ENCODE measurements at regions not wholly inside any gene's neighbourhood (a gene's known extent, or its start where the extent isn't known, plus 50 kb on each side); places are given as distances from the start of the nearest gene placed in this dataset.

DNA sequence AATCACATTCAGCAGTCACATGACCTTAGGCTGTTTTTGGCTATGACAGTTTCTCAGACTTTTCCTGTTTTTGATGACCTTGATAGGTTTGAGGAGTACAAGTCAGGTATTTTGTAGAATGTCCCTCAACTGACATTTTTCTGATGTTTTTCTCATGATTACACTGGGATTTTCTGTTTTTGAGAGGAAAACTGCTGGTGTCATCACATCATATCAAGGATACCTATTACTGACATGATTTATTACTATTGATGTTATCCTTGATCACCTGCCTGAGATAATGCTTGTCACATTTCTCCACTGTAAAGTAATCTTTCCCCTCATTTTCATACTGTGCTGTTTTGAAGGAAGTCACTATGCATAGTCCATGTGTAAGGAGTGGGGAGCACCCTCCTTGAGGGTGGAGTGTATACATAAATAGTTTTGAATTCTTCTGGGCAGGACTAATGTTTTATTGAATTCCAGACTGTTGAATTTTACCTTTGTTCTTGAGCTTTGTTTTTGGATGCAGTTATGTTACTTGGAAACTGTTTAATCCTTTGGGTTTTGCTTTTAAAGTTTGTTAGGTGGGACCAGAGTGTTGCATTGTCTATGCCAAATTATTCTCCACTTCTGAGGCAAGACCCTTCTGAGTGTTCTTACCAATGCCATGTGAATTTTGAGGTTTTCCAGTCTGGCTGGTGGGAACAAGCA, 444.5 kb upstream of the FAR2 start:
- Histone ChIP-seq H3K4me3 (ENCODE audit: low read length in 2 of 2) (no peak overlapping the region), H3K27me3 (ENCODE audit: control insufficient read depth in 2 of 2, insufficient read depth in 1 of 2, low read length in 1 of 2) (no peaks in the 10 kb centered on the region), H3K9me3 (ENCODE audit: control insufficient read depth in 2 of 2, insufficient read depth in 1 of 2, low read length in 1 of 2) (no peaks in the 10 kb centered on the region), H3K27ac (ENCODE audit: low read depth in 1 of 2, low read length in 1 of 2) (no peak overlapping the region), H3K4me1 (ENCODE audit: control insufficient read depth in 2 of 2, insufficient read depth in 2 of 2, low read length in 2 of 2) (no peaks in the 10 kb centered on the region), H3K36me3 (ENCODE audit: control insufficient read depth in 2 of 2, insufficient read depth in 2 of 2, low read length in 1 of 2) (no peaks in the 10 kb centered on the region)
- no peak for DNase-seq (ENCODE audit: low read depth in 6 of 9, low spot score in 9 of 9)

DNA sequence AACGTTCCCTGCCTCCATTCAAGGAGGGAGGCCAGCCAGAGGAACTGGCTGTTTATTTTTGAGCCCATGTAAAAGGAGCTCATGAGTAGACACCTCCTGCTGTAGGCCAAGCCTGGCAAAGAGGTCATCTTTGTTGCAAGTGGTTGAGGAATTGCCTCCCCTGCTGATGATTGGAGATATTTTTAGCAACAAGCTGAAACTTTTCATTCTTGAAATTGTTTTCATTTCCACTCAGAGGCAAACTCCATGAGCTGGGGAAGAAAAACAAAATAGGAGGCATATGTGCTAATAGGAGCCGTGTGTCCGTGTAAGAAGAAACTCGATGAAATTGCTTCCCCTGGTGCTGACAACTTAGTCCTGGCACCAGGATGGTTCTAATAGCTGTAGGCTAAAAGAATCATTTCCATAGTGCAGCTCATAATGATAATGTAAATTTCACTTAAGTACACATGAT, 440.1 kb upstream of the FAR2 start:
- no peaks in the 10 kb centered on the region for H3K9me3 ChIP-seq (ENCODE audit: control insufficient read depth in 2 of 2, insufficient read depth in 1 of 2, low read length in 1 of 2)
- no peaks in the 10 kb centered on the region for H3K36me3 ChIP-seq (ENCODE audit: control insufficient read depth in 2 of 2, insufficient read depth in 2 of 2, low read length in 1 of 2)
- WGBS: 84% methylated on average over 4 of the region's 4 CpGs
- H3K4me3 ChIP-seq (ENCODE audit: low read length in 2 of 2): no peak overlapping the region
- H3K27ac ChIP-seq (ENCODE audit: low read depth in 1 of 2, low read length in 1 of 2): no peak overlapping the region
- H3K4me1 ChIP-seq (ENCODE audit: control insufficient read depth in 2 of 2, insufficient read depth in 2 of 2, low read length in 2 of 2): no peaks in the 10 kb centered on the region
- no peaks in the 10 kb centered on the region for H3K27me3 ChIP-seq (ENCODE audit: control insufficient read depth in 2 of 2, insufficient read depth in 1 of 2, low read length in 1 of 2)
- no peak for DNase-seq (ENCODE audit: low read depth in 6 of 9, low spot score in 9 of 9)

DNA sequence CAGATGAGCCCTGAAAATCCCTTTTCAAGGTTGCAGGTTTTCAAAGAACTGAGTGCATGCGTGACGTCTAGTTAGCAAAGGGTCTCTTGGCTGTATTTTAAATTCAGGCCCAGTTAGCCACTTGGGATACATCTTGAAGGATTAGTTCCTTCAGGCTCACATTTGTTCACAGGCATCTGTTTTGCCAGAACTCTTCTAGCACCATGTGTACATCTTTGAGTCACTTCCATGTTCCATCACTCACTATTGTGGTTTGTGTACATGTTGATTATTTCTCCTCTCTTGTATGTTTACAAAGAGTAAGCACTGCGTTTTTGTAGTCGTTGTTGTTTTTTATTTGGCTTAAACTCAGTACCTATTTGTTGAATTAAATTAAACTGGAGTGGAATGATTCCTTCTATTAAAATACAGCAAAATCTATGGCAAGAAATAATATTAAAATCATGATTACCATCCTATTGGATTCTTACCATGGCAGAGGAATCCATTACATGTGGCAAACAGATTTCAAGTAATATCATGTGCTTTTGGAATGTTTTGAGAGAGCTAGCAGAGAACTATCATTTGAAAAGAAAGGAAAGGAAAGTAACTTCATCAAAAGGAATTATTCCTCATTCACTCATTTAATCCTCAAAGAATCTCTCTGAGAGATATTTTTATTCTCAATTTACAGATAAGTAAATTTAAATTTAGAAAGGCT, 438.9 kb upstream of the FAR2 start:
- 95% methylated on average over 4 of the region's 4 CpGs for WGBS
- Histone ChIP-seq H3K4me1 (ENCODE audit: control insufficient read depth in 2 of 2, insufficient read depth in 2 of 2, low read length in 2 of 2) (no peaks in the 10 kb centered on the region), H3K4me3 (ENCODE audit: low read length in 2 of 2) (no peak overlapping the region), H3K27ac (ENCODE audit: low read depth in 1 of 2, low read length in 1 of 2) (no peak overlapping the region), H3K36me3 (ENCODE audit: control insufficient read depth in 2 of 2, insufficient read depth in 2 of 2, low read length in 1 of 2) (no peaks in the 10 kb centered on the region), H3K9me3 (ENCODE audit: control insufficient read depth in 2 of 2, insufficient read depth in 1 of 2, low read length in 1 of 2) (no peaks in the 10 kb centered on the region), H3K27me3 (ENCODE audit: control insufficient read depth in 2 of 2, insufficient read depth in 1 of 2, low read length in 1 of 2) (no peaks in the 10 kb centered on the region)
- DNase-seq (ENCODE audit: low read depth in 6 of 9, low spot score in 9 of 9): no peak

DNA sequence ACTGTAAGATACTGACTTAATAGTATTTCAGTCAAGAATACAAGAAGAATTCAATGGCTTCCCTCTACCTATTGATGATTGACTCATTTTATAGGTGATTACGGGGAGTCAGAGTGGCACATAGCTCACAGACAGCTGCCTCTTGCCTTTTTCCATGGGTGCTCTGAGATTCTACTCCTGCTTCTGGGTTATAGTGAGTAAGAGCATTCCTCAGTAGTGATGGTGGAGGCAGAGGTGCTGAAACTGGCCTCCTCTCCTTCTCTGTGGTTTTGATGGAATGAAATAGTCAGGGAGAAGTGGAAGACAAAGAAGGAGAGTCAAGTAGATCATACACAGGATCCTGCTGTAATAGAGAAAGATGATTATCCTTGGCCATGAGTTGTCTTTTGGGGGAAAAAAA, 438.2 kb upstream of the FAR2 start:
- Histone ChIP-seq H3K4me3 (ENCODE audit: low read length in 2 of 2) (no peak overlapping the region), H3K27me3 (ENCODE audit: control insufficient read depth in 2 of 2, insufficient read depth in 1 of 2, low read length in 1 of 2) (no peaks in the 10 kb centered on the region), H3K4me1 (ENCODE audit: control insufficient read depth in 2 of 2, insufficient read depth in 2 of 2, low read length in 2 of 2) (no peaks in the 10 kb centered on the region), H3K36me3 (ENCODE audit: control insufficient read depth in 2 of 2, insufficient read depth in 2 of 2, low read length in 1 of 2) (no peaks in the 10 kb centered on the region), H3K9me3 (ENCODE audit: control insufficient read depth in 2 of 2, insufficient read depth in 1 of 2, low read length in 1 of 2) (no peaks in the 10 kb centered on the region), H3K27ac (ENCODE audit: low read depth in 1 of 2, low read length in 1 of 2) (no peak overlapping the region)
- DNase-seq (ENCODE audit: low read depth in 6 of 9, low spot score in 9 of 9): no peak
- WGBS: 81% methylated on average over 1 of the region's 1 CpG

DNA sequence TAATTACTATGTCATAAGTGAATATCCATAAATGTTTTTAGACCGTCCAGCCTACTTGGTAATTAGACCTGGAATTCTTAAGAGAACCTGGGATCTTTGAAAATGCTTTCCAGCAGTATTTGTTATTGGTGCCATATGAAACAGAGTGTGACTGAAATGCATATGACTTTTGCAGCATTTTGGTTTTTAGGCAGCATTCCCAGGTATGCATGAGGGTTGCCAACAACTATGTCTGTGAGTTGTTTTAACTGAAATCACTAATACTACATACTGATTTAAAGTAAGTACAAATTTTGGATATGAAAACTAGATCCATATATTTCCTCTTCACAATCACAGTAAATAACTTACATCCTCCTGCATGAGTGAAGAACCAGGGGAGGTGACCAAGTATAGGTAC, 437.7 kb upstream of the FAR2 start:
- Histone ChIP-seq H3K4me3 (ENCODE audit: low read length in 2 of 2) (no peak overlapping the region), H3K27ac (ENCODE audit: low read depth in 1 of 2, low read length in 1 of 2) (no peak overlapping the region), H3K4me1 (ENCODE audit: control insufficient read depth in 2 of 2, insufficient read depth in 2 of 2, low read length in 2 of 2) (no peaks in the 10 kb centered on the region), H3K36me3 (ENCODE audit: control insufficient read depth in 2 of 2, insufficient read depth in 2 of 2, low read length in 1 of 2) (no peaks in the 10 kb centered on the region), H3K27me3 (ENCODE audit: control insufficient read depth in 2 of 2, insufficient read depth in 1 of 2, low read length in 1 of 2) (no peaks in the 10 kb centered on the region), H3K9me3 (ENCODE audit: control insufficient read depth in 2 of 2, insufficient read depth in 1 of 2, low read length in 1 of 2) (no peaks in the 10 kb centered on the region)
- DNase-seq (ENCODE audit: low read depth in 6 of 9, low spot score in 9 of 9): no peak
- 41% methylated on average over 1 of the region's 1 CpG for WGBS

DNA sequence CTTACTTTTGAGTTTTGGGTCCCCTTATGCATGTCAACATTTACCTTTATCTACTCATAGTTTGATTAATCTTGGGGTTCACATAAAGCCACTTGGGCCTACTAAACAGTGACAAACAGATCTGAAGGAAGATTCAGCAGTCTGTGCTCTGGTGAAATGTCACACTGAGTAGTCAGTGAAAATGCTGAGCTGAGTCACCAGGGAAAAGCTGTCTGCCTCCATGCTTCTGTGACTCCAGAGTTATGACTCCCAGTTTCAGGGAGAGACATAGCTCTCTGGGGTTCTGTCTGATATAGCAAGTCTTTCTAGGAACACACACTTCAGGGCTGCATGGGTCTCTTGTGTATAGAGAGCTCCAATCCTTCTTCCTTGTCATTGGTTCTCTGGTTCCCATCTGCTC, 406.3 kb upstream of the FAR2 start:
- DNase-seq (ENCODE audit: low read depth in 6 of 9, low spot score in 9 of 9): no peak
- no peaks in the 10 kb centered on the region for H3K9me3 ChIP-seq (ENCODE audit: control insufficient read depth in 2 of 2, insufficient read depth in 1 of 2, low read length in 1 of 2)
- H3K36me3 ChIP-seq (ENCODE audit: control insufficient read depth in 2 of 2, insufficient read depth in 2 of 2, low read length in 1 of 2): no peaks in the 10 kb centered on the region
- H3K4me1 ChIP-seq (ENCODE audit: control insufficient read depth in 2 of 2, insufficient read depth in 2 of 2, low read length in 2 of 2): no peaks in the 10 kb centered on the region
- no peak overlapping the region for H3K4me3 ChIP-seq (ENCODE audit: low read length in 2 of 2)
- H3K27ac ChIP-seq (ENCODE audit: low read depth in 1 of 2, low read length in 1 of 2): no peak overlapping the region
- no peaks in the 10 kb centered on the region for H3K27me3 ChIP-seq (ENCODE audit: control insufficient read depth in 2 of 2, insufficient read depth in 1 of 2, low read length in 1 of 2)

DNA sequence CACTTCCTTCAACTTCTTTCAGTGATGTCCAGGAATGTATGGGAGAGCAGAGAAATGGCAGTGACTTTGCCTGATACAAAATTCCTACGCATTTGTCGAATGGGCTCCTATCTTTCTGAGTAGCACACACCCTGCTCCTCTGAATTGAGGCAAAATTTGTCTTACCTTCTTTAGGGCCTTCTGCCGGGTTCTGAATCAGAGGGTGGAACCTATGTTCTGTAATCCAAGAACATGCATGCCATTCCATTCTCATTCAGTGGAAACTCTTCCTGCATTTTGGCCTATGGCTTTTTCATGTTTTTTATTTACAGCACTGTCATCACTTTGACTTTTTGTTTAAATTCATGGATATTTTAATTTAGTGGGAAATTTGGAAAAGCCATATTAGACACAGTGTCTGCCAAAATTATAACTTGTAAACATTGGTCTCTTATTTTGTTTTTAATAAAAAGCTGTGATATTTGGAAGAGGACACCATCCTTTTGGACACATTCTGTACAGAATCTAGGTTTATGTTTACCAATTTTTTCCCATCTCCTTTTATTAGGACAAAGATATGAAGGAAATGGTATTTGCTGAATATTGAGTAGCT, 402.2 kb upstream of the FAR2 start:
- 97% methylated on average over 3 of the region's 3 CpGs for WGBS

DNA sequence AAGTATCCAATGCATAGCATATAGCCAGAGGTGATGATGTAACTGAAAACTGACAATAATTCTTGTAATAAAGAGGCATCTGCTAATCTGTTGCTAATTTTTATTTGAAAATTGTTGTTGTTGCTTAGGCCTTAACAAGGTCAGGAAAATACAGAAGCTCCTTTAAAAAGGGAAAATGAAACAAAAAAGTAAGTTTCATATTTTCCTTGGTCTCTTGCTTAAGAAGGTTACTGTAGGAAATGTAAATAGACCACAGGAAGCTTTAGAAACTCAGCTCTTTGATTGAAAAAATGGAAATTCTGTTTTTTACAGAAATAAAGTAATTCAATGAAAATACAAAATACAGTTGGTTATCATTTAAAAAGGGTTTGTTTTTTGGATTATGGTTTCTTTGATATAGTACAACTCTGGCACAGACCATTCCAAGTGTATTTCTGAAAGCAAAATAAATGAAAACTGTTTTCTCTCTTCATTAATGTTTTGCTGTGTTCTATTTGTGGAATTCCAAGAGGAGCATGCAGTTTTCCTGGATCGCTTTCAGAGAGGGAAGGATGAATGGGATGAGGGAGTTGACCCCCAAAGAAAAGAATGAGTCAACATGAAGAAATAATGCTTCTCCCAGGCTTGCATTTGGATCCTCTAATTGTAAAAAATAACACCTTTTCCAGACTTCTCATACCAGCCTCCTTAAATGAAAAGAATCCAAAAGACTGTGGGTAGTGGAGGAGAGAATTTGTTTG, 398.0 kb upstream of the FAR2 start:
- Histone ChIP-seq H3K36me3 (ENCODE audit: control insufficient read depth in 2 of 2, insufficient read depth in 2 of 2, low read length in 1 of 2) (no peaks in the 10 kb centered on the region), H3K4me1 (ENCODE audit: control insufficient read depth in 2 of 2, insufficient read depth in 2 of 2, low read length in 2 of 2) (no peaks in the 10 kb centered on the region), H3K27ac (ENCODE audit: low read depth in 1 of 2, low read length in 1 of 2) (no peak overlapping the region), H3K4me3 (ENCODE audit: low read length in 2 of 2) (no peak overlapping the region), H3K27me3 (ENCODE audit: control insufficient read depth in 2 of 2, insufficient read depth in 1 of 2, low read length in 1 of 2) (no peaks in the 10 kb centered on the region), H3K9me3 (ENCODE audit: control insufficient read depth in 2 of 2, insufficient read depth in 1 of 2, low read length in 1 of 2) (peaks cover 0 to 3% of the 10 kb centered on the region in 2 donors)
- DNase-seq (ENCODE audit: low read depth in 6 of 9, low spot score in 9 of 9): no peak
- 94% methylated on average over 1 of the region's 1 CpG for whole genome bisulfite sequencing

More for the DNA sequence above, 402.2 kb upstream of the FAR2 start:
- Histone ChIP-seq H3K36me3 (ENCODE audit: control insufficient read depth in 2 of 2, insufficient read depth in 2 of 2, low read length in 1 of 2) (no peaks in the 10 kb centered on the region), H3K4me3 (ENCODE audit: low read length in 2 of 2) (no peak overlapping the region), H3K27me3 (ENCODE audit: control insufficient read depth in 2 of 2, insufficient read depth in 1 of 2, low read length in 1 of 2) (no peaks in the 10 kb centered on the region), H3K9me3 (ENCODE audit: control insufficient read depth in 2 of 2, insufficient read depth in 1 of 2, low read length in 1 of 2) (no peaks in the 10 kb centered on the region), H3K27ac (ENCODE audit: low read depth in 1 of 2, low read length in 1 of 2) (no peak overlapping the region), H3K4me1 (ENCODE audit: control insufficient read depth in 2 of 2, insufficient read depth in 2 of 2, low read length in 2 of 2) (no peaks in the 10 kb centered on the region)
- no peak for DNase-seq (ENCODE audit: low read depth in 6 of 9, low spot score in 9 of 9)

DNA sequence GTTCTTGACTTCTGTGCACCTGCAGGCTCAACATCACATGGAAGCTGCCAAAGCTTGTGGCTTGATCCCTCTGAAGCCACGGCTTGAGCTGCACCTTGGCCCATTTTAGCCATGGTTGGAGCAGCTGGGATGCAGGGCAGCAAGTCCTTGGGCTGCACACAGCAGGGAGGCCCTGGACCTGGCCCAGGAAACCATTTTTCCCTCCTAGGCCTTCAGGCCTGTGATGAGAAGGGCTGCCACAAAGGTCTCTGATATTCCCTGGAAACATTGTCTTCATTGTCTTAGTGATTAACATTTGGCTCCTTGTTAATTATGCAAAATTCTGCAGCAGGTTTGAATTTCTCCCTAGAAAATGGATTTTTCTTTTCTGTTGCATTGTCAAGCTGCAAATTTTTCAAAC, 394.1 kb upstream of the FAR2 start:
- no peak overlapping the region for H3K27ac ChIP-seq (ENCODE audit: low read depth in 1 of 2, low read length in 1 of 2)
- DNase-seq (ENCODE audit: low read depth in 6 of 9, low spot score in 9 of 9): no peak
- no peaks in the 10 kb centered on the region for H3K4me1 ChIP-seq (ENCODE audit: control insufficient read depth in 2 of 2, insufficient read depth in 2 of 2, low read length in 2 of 2)
- H3K9me3 ChIP-seq (ENCODE audit: control insufficient read depth in 2 of 2, insufficient read depth in 1 of 2, low read length in 1 of 2): peaks cover 0 to 3% of the 10 kb centered on the region in 2 donors
- no peaks in the 10 kb centered on the region for H3K27me3 ChIP-seq (ENCODE audit: control insufficient read depth in 2 of 2, insufficient read depth in 1 of 2, low read length in 1 of 2)
- no peak overlapping the region for H3K4me3 ChIP-seq (ENCODE audit: low read length in 2 of 2)
- no peaks in the 10 kb centered on the region for H3K36me3 ChIP-seq (ENCODE audit: control insufficient read depth in 2 of 2, insufficient read depth in 2 of 2, low read length in 1 of 2)
- WGBS: 52% methylated on average over 1 of the region's 1 CpG

Measured in thymus (tissue), 11 donors.